Fibroblast of pulmonary artery (primary cell): ENCODE measurements at regions not wholly inside any gene's neighbourhood (a gene's known extent, or its start where the extent isn't known, plus 50 kb on each side); places are given as distances from the start of the nearest gene placed in this dataset.

Experiments used
- DNase-seq: peaks from one replicate; pipeline ENCODE4 v3.0.0-alpha.2; 2010; ENCODE audit warnings: low read depth
- H3K4me3 ChIP-seq: replicated peaks from 2 replicates; pipeline ENCODE4 v1.5.1; 2011; ENCODE audit warnings: low read depth, mild to moderate bottlenecking, control low read depth, low read length, moderate library complexity
- TF ChIP-seq, protein P1 (sequence below): IDR thresholded peaks from 2 replicates; pipeline ENCODE4 v1.5.1; 2011; ENCODE audit warnings: mild to moderate bottlenecking, control low read depth, low read length, inconsistent platforms; ENCODE audit errors: missing control alignments

DNA sequence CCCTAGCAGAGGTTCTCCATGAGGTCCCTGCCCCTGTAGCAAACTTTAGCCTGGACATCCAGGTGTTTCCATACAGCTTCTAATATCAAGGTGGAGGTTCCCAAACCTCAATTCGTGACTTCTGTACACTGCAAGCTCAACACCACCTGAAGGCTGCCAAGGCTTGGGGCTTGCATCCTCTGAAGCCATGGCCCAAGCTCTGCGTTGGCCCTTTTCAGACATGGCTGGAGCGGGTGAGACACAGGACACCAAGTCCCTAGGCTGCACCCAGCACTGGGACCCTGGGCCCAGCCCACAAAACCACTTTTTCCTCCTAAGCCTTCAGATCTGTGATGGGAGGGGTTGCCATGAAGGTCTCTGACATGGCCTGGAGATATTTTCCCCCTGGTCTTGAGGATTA is 1292.0 kb downstream of the CDH8 start:
- H3K4me3 ChIP-seq = no peak overlapping the region
- no peak for DNase-seq
- TF ChIP-seq, protein P1, sequence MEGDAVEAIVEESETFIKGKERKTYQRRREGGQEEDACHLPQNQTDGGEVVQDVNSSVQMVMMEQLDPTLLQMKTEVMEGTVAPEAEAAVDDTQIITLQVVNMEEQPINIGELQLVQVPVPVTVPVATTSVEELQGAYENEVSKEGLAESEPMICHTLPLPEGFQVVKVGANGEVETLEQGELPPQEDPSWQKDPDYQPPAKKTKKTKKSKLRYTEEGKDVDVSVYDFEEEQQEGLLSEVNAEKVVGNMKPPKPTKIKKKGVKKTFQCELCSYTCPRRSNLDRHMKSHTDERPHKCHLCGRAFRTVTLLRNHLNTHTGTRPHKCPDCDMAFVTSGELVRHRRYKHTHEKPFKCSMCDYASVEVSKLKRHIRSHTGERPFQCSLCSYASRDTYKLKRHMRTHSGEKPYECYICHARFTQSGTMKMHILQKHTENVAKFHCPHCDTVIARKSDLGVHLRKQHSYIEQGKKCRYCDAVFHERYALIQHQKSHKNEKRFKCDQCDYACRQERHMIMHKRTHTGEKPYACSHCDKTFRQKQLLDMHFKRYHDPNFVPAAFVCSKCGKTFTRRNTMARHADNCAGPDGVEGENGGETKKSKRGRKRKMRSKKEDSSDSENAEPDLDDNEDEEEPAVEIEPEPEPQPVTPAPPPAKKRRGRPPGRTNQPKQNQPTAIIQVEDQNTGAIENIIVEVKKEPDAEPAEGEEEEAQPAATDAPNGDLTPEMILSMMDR = no peak

DNA sequence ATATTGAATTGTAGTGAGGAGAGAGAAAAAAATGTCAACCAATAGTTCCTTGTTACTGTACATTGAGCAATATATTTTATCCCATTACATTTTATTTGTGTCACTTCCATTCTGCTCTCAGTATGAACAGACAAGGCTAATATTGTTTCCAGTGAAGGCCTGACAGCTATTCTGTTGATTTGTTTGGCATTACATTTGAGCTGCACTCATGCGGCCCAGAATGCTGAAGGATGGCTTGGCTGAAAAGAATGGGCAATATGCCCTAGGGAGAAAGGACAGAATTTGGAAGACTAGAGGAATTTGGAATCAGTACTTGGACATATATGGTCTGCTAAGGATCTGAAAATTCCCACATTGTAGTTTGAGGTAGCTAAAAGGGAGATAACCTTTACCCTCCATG is 1294.4 kb downstream of the CDH8 start:
- H3K4me3 ChIP-seq = no peak overlapping the region
- DNase-seq = no peak
- TF ChIP-seq, protein P1 = no peak

DNA sequence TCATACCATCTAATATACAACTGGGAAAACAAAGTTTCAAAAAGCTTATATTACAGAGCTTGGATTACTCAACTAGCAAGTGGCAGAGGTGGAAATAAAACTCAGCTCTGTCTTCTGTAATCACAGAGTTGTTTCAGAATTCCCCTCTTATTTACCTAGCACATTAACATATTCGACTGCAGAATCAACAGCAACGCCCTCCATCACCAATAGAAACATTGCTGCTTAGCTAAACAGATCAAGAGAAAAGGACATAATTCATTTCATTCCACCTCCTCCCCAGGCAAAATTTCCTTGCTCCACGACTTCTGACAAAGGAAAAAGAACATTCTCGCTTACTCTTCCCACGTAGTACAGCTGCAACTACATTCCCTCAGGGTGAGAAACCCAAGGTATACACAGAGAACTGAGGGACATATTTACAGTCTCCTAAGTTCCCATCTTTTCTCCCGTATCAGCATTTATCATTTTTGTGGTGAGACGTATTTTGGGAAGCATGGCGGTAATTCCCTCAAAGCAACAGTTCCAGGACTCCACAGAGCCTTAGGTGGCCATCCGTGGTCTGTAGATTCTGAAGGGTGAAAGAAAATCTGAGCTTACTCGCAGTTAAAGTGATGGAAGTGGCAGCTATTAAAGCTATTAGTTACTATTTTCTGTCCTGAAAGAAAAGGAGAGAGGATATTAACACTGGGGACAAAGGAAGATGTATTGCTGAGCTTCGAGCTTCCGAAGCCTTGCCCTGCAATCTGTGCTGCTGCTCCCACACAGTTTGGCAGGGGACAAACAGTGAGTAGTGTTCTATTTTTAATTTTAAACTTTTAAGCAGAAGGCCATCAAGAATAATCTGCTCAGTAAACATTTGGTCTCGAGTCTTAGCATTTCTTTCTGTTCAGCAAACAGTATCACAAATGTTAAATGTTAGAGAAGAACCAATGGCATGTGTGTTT is 1296.2 kb downstream of the CDH8 start:
- TF ChIP-seq, protein P1 = no peak
- H3K4me3 ChIP-seq = no peak overlapping the region
- no peak for DNase-seq

DNA sequence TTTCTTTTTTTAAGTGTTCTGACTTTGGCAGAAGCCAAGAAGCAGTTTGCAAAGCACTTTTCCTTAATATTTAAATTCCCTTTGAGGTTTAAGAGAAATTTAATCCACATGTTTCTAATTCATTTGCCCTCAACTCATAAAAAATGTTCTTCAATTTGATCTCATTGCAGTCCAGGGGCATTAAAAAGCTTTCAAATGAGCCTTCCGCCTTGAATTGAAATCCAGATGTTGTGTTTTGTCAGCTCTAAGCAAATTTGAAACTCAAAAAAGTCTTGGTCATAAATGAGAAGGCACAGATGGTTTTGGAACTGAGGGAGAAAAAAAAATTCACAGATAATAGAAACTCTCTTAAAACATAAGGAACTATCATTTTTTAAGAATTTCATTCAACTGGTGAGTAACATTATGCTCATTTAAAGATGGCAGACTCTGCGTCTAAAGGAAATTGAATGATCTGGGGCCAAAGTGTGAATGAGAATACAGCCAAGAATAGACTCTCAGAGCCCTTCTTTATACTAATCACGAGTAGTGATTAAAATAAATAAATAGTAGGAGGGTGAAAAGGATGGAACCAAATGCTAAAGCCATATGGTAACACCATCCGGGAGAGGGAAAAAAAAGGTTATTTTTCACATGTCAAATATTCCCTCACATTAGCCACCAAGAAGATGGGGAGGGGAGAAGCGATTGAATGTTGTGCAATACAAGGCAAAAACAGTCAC is 1304.7 kb downstream of the CDH8 start:
- TF ChIP-seq, protein P1 = no peak
- DNase-seq = no peak
- no peak overlapping the region for H3K4me3 ChIP-seq

DNA sequence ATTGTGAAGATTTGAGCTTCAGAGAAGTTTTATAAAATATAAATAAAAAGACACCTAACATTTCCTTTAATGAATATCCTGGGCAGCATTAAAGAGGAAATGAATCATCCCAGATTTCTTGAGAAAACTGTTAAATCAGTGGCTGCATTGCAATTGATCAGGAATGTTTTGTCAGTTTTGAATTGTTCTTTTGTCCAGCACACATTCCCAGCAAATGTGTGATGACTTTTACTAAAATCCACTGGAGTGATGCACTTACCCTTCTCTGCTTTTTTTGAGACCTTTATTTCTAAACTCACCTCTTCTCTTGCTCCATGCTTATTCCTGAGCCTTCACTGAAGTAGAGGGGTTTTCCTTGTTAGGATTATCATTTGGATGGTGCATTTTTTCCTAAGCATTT is 1307.2 kb downstream of the CDH8 start:
- TF ChIP-seq, protein P1 = no peak
- DNase-seq = no peak
- H3K4me3 ChIP-seq = no peak overlapping the region

DNA sequence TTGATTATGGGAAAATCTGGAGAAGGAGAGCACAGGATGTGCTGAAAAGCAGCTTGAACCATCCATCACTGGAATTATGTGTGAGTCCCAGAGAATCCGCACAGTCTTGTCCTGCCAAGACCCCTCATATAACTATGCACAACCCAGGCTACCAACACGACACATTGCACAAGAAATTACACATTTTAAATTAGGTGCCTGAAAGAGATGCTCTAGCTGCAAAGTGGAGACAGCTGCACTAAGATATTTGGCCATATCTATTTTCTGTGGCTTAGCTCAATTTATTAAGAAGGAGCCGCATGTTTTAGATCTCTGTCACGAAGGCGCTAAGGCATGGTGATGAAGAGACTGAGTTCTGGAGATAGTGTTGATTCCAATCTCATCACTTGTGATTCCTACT is 1308.4 kb downstream of the CDH8 start:
- DNase-seq = no peak
- TF ChIP-seq, protein P1 = no peak
- H3K4me3 ChIP-seq = no peak overlapping the region
